Muscle layer of colon (tissue), 2 donors: ENCODE measurements at regions not wholly inside any gene's neighbourhood (a gene's known extent, or its start where the extent isn't known, plus 50 kb on each side); places are given as distances from the start of the nearest gene placed in this dataset.

ENCODE experiments used
- H3K27ac ChIP-seq: one replicate; pipeline ENCODE4 v1.7.0; 2013; ENCODE audit warnings: low read depth, mild to moderate bottlenecking, low read length, moderate library complexity
- H3K27me3 ChIP-seq, 2 donors: one replicate each; pipeline ENCODE4 v1.7.0; 2013; ENCODE audit warnings: low read length in 2 of 2, mild to moderate bottlenecking in 2 of 2; ENCODE audit not compliant: insufficient read depth in 2 of 2, control insufficient read depth in 1 of 2
- H3K36me3 ChIP-seq: one replicate; pipeline ENCODE4 v1.7.0; 2013; ENCODE audit warnings: mild to moderate bottlenecking, low read length; ENCODE audit not compliant: insufficient read depth
- H3K4me1 ChIP-seq: one replicate; pipeline ENCODE4 v1.7.0; 2013; ENCODE audit warnings: mild to moderate bottlenecking, low read length; ENCODE audit not compliant: insufficient read depth
- H3K4me3 ChIP-seq, 2 donors: one replicate each; pipeline ENCODE4 v1.7.0; 2013; ENCODE audit warnings: low read length in 2 of 2, low read depth in 1 of 2, mild to moderate bottlenecking in 1 of 2, moderate library complexity in 1 of 2
- H3K9ac ChIP-seq: one replicate; pipeline ENCODE4 v1.7.0; 2013; ENCODE audit warnings: low read length
- H3K9me3 ChIP-seq: one replicate; pipeline ENCODE4 v1.7.0; 2013; ENCODE audit warnings: mild to moderate bottlenecking, low read length
- donor health status: abdominal sarcoma.
- donor health status: Adenocarcinoma of cecum.

- H3K4me1 ChIP-seq = no peaks in the 10 kb centered on the region
- H3K9ac ChIP-seq = no peak overlapping the region
- no peaks in the 10 kb centered on the region for H3K27me3 ChIP-seq
- H3K9me3 ChIP-seq = no peaks in the 10 kb centered on the region
- no peak overlapping the region for H3K4me3 ChIP-seq
- no peaks in the 10 kb centered on the region for H3K36me3 ChIP-seq
- H3K27ac ChIP-seq = no peak overlapping the region
These were observed 516.3 kb downstream of the SOX5 start for GRCh38 chr12:23433121-23433520.

GRCh38 chr12:23434154-23434553 lies 515.3 kb downstream of the SOX5 start:
- Histone ChIP-seq H3K4me1 (no peaks in the 10 kb centered on the region), H3K9ac (no peak overlapping the region), H3K9me3 (no peaks in the 10 kb centered on the region), H3K27ac (no peak overlapping the region), H3K36me3 (no peaks in the 10 kb centered on the region), H3K27me3 (no peaks in the 10 kb centered on the region), H3K4me3 (no peak overlapping the region)

- H3K36me3 ChIP-seq = no peaks in the 10 kb centered on the region
- H3K4me3 ChIP-seq = no peak overlapping the region
- H3K27ac ChIP-seq = no peak overlapping the region
- H3K27me3 ChIP-seq = no peaks in the 10 kb centered on the region
- no peaks in the 10 kb centered on the region for H3K4me1 ChIP-seq
- H3K9ac ChIP-seq = no peak overlapping the region
- H3K9me3 ChIP-seq = no peaks in the 10 kb centered on the region
These were observed 502.7 kb downstream of the SOX5 start for GRCh38 chr12:23446746-23447145.

DNA sequence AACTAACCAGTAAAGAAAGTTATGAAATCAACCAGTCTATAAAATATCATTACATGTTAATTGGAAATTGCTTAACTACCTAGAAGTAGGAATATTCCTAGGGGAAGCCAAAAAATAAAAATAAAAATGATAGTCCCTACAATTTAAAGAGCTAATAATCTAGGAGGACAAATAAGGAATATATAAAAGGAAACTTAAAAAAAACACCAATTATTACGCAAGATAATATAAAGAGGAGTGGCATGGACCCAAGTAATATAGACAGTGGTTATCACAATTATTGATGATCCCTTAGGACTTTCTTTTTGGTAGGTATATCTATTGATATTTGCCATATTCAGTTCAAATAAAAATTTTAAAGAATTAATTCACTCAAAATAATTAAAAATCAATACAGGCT lies 498.7 kb downstream of the SOX5 start:
- H3K4me1 ChIP-seq = no peaks in the 10 kb centered on the region
- no peaks in the 10 kb centered on the region for H3K27me3 ChIP-seq
- no peak overlapping the region for H3K27ac ChIP-seq
- H3K9ac ChIP-seq = no peak overlapping the region
- H3K4me3 ChIP-seq = no peak overlapping the region
- no peaks in the 10 kb centered on the region for H3K36me3 ChIP-seq
- H3K9me3 ChIP-seq = no peaks in the 10 kb centered on the region

- Histone ChIP-seq H3K9ac (no peak overlapping the region), H3K4me3 (no peak overlapping the region), H3K9me3 (no peaks in the 10 kb centered on the region), H3K36me3 (no peaks in the 10 kb centered on the region), H3K27me3 (no peaks in the 10 kb centered on the region), H3K27ac (no peak overlapping the region), H3K4me1 (no peaks in the 10 kb centered on the region)
These were observed 494.2 kb downstream of the SOX5 start for GRCh38 chr12:23455283-23455682.

- Histone ChIP-seq H3K9me3 (no peaks in the 10 kb centered on the region), H3K27me3 (no peaks in the 10 kb centered on the region), H3K27ac (no peak overlapping the region), H3K4me3 (no peak overlapping the region), H3K9ac (no peak overlapping the region), H3K4me1 (no peaks in the 10 kb centered on the region), H3K36me3 (no peaks in the 10 kb centered on the region)
These were observed 490.8 kb downstream of the SOX5 start for GRCh38 chr12:23458640-23459039.

DNA sequence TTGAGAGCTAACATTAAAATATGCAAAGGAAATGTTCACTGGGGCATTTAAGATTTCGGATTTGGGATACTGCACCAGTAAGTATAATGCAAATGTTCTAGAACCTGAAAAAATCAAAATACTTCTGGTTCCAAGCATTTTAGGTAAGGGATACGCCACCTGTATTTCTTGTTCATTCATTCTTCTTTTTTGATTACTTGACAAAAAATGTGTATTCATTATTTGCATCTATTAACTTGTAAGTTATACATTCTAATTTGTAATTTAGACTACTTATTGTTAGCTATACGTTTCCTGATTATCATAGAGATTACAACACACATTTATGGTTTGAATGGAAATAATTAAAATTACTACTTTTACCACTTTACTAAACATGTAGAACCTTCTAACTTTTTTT lies 486.9 kb downstream of the SOX5 start:
- no peaks in the 10 kb centered on the region for H3K27me3 ChIP-seq
- no peak overlapping the region for H3K27ac ChIP-seq
- H3K4me1 ChIP-seq = no peaks in the 10 kb centered on the region
- no peaks in the 10 kb centered on the region for H3K9me3 ChIP-seq
- H3K4me3 ChIP-seq = no peak overlapping the region
- no peaks in the 10 kb centered on the region for H3K36me3 ChIP-seq
- no peak overlapping the region for H3K9ac ChIP-seq

- Histone ChIP-seq H3K27me3 (no peaks in the 10 kb centered on the region), H3K9ac (no peak overlapping the region), H3K36me3 (no peaks in the 10 kb centered on the region), H3K27ac (no peak overlapping the region), H3K9me3 (no peaks in the 10 kb centered on the region), H3K4me1 (no peaks in the 10 kb centered on the region), H3K4me3 (no peak overlapping the region)
These were observed 486.3 kb downstream of the SOX5 start for GRCh38 chr12:23463172-23463571.

DNA sequence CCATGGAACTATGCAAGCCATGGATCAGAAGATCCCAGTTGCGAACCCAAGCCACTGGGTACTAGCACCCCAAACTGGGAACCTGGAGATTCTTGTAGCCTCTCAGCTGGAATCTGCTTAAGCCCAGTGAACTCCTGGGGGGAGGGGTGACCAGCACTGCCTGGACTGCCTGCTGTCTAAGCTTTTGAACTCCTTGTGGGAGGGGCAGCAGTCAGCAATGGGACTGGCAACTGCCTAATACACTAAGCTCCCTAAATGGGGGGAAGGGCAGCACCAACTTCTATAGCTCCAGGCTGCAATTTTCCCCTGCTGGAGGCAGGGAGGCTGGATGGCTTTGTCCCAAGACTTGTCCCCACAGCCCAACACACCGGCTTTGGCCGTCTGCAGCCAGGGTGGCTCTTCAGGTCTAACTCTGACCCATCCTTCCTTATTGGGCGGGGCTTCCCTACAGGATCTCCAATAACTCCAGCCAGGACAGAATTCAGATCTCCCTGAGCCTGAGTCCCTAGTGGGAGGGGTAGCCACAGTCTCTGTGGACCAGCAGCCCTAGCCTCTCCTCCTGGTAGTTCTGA lies 485.1 kb downstream of the SOX5 start:
- Histone ChIP-seq H3K36me3 (no peaks in the 10 kb centered on the region), H3K4me1 (no peaks in the 10 kb centered on the region), H3K27ac (no peak overlapping the region), H3K9me3 (no peaks in the 10 kb centered on the region), H3K27me3 (no peaks in the 10 kb centered on the region), H3K9ac (no peak overlapping the region), H3K4me3 (no peak overlapping the region)

DNA sequence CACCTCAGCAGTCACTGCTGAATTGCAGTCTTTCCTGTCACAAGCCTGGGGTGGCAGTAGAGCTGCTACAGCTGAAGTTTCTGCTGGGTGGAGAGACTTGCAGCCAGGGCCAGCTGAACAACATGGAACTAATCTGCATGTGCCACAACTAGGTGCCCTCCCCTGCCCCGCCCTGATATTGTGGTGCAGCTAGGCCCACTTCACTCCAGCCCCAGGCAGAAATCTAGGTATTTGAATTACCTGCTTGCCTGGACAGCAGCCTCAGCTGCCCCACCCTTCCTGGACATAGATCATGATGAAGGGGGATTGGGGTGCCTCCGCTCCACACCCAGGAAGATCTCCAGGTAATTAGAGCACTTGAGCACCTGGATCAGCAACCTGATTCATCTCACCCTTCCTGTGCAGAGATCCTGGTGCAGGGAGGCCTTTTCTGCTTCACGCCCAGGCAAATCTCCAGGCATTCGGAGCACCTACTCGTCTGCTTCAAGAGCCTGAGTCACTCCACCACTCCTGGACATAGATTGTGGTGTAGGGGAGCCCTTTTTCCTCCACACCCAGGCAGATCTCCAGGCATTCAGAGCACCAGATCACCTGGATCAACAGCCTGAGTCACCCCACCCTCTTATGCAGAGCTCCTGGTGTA lies 477.0 kb downstream of the SOX5 start:
- Histone ChIP-seq H3K9me3 (no peaks in the 10 kb centered on the region), H3K9ac (no peak overlapping the region), H3K27ac (no peak overlapping the region), H3K4me1 (no peaks in the 10 kb centered on the region), H3K27me3 (no peaks in the 10 kb centered on the region), H3K36me3 (no peaks in the 10 kb centered on the region), H3K4me3 (no peak overlapping the region)

- Histone ChIP-seq H3K36me3 (no peaks in the 10 kb centered on the region), H3K9ac (no peak overlapping the region), H3K27me3 (no peaks in the 10 kb centered on the region), H3K27ac (no peak overlapping the region), H3K4me3 (no peak overlapping the region), H3K4me1 (no peaks in the 10 kb centered on the region), H3K9me3 (no peaks in the 10 kb centered on the region)
These were observed 476.4 kb downstream of the SOX5 start for GRCh38 chr12:23473071-23473470.

- H3K9me3 ChIP-seq = no peaks in the 10 kb centered on the region
- H3K36me3 ChIP-seq = no peaks in the 10 kb centered on the region
- H3K27ac ChIP-seq = no peak overlapping the region
- H3K27me3 ChIP-seq = no peaks in the 10 kb centered on the region
- H3K9ac ChIP-seq = no peak overlapping the region
- H3K4me1 ChIP-seq = no peaks in the 10 kb centered on the region
- no peak overlapping the region for H3K4me3 ChIP-seq
These were observed 475.0 kb downstream of the SOX5 start for GRCh38 chr12:23474438-23474976.
